SK-N-SH treated with all-trans-retinoic acid at 6 μM for 48 hours (cell line): ENCODE measurements at regions not wholly inside any gene's neighbourhood (a gene's known extent, or its start where the extent isn't known, plus 50 kb on each side); places are given as distances from the start of the nearest gene placed in this dataset.

Experiments used
- ATAC-seq: fragments of 200-7000 bp; cut with Tn5 transposase; 3 replicates; pipeline ENCODE4 v1.9.1; 2020; ENCODE audit warnings: mild to moderate bottlenecking, moderate library complexity
- ARNTL ChIP-seq: fragments of 450-650 bp; formaldehyde crosslinking; IDR thresholded peaks from 2 replicates; pipeline ENCODE4 v1.5.0; 2020; ENCODE audit warnings: low read depth, mild to moderate bottlenecking, moderate library complexity, borderline replicate concordance
- BACH2 ChIP-seq: fragments of 250-450 bp; sonication (Bioruptor Pico); IDR thresholded peaks from 2 replicates; pipeline ENCODE4 v1.9.0; 2021; ENCODE audit warnings: mild to moderate bottlenecking, borderline replicate concordance
- ESRRG ChIP-seq: fragments of 250-450 bp; sonication (Bioruptor Pico); IDR thresholded peaks from 2 replicates; pipeline ENCODE4 v1.6.1; 2021; ENCODE audit warnings: mild to moderate bottlenecking
- GLIS3 ChIP-seq: fragments of 250-450 bp; sonication (Bioruptor Pico); IDR thresholded peaks from 2 replicates; pipeline ENCODE4 v1.5.0; 2020; ENCODE audit warnings: mild to moderate bottlenecking, moderate library complexity
- ISL1 ChIP-seq: fragments of 250-450 bp; sonication (Bioruptor Pico); IDR thresholded peaks from 2 replicates; pipeline ENCODE4 v2.1.2; 2022; ENCODE audit warnings: mild to moderate bottlenecking, moderate library complexity
- OSR1 ChIP-seq: fragments of 250-450 bp; sonication (Bioruptor Pico); IDR thresholded peaks from 2 replicates; pipeline ENCODE4 v1.8.0; 2022; ENCODE audit warnings: moderate library complexity, mild to moderate bottlenecking, inconsistent platforms
- PPARA ChIP-seq: fragments of 250-450 bp; sonication (Bioruptor Pico); IDR thresholded peaks from 2 replicates; pipeline ENCODE4 v1.5.0; 2020; ENCODE audit warnings: mild to moderate bottlenecking, borderline replicate concordance
- RARB ChIP-seq: fragments of 250-450 bp; sonication (Bioruptor Pico); IDR thresholded peaks from 2 replicates; pipeline ENCODE4 v1.8.0; 2021; ENCODE audit warnings: mild to moderate bottlenecking, moderate library complexity
- SNAI2 ChIP-seq: fragments of 250-450 bp; sonication (Bioruptor Pico); IDR thresholded peaks from 2 replicates; pipeline ENCODE4 v1.5.0; 2020; ENCODE audit warnings: mild to moderate bottlenecking, moderate library complexity
- TOX ChIP-seq: fragments of 250-450 bp; sonication (Bioruptor Pico); IDR thresholded peaks from 2 replicates; pipeline ENCODE4 v1.8.0; 2021; ENCODE audit warnings: mild to moderate bottlenecking, moderate library complexity, borderline replicate concordance
- ZFP30 ChIP-seq: fragments of 450-650 bp; formaldehyde crosslinking; IDR thresholded peaks from 2 replicates; pipeline ENCODE4 v1.5.0; 2022; ENCODE audit warnings: mild to moderate bottlenecking, moderate library complexity
- ZNF70 ChIP-seq: fragments of 450-650 bp; formaldehyde crosslinking; IDR thresholded peaks from 2 replicates; pipeline ENCODE4 v1.5.0; 2020; ENCODE audit warnings: mild to moderate bottlenecking, moderate library complexity
- ZNF8 ChIP-seq: fragments of 450-650 bp; formaldehyde crosslinking; IDR thresholded peaks from 2 replicates; pipeline ENCODE4 v1.5.0; 2020; ENCODE audit warnings: mild to moderate bottlenecking, moderate library complexity
- TF ChIP-seq, protein P1 (sequence below): fragments of 250-450 bp; sonication (Bioruptor Pico); IDR thresholded peaks from 2 replicates; pipeline ENCODE4 v1.5.0; 2020; ENCODE audit warnings: mild to moderate bottlenecking, moderate library complexity
- TF ChIP-seq, protein P2 (sequence below): fragments of 250-450 bp; sonication (Bioruptor Pico); IDR thresholded peaks from 2 replicates; pipeline ENCODE4 v1.5.1; 2021; ENCODE audit warnings: mild to moderate bottlenecking, moderate library complexity
- TF ChIP-seq, protein P3 (sequence below): fragments of 250-450 bp; sonication (Bioruptor Pico); IDR thresholded peaks from 2 replicates; pipeline ENCODE4 v1.5.1; 2020; ENCODE audit warnings: low read depth, mild to moderate bottlenecking, moderate library complexity
- TF ChIP-seq, protein P4 (sequence below): fragments of 250-450 bp; sonication (Bioruptor Pico); IDR thresholded peaks from 2 replicates; pipeline ENCODE4 v1.8.0; 2020; ENCODE audit warnings: mild to moderate bottlenecking, moderate library complexity, borderline replicate concordance

DNA sequence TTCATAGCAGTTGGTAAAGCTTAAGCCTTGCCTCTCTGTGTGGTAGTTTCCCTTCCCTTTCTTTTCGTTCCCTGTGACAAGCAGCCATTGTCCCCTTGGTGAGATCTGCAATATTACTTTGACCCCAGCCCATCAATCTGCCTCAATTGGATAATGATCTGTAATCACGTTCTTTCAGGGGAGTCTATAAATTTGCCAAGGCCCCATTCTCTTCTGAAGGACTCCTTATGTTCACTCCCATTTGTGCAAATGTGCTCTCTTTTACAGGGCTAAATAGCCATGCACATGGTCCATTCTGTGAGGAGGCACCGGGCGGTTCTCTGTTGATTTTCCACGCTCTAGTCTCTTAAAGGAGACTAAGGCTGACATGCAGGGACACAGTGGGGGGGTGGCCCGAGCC, 660.4 kb upstream of the SLC35B3 start (continued):
- TF ChIP-seq, protein P1, sequence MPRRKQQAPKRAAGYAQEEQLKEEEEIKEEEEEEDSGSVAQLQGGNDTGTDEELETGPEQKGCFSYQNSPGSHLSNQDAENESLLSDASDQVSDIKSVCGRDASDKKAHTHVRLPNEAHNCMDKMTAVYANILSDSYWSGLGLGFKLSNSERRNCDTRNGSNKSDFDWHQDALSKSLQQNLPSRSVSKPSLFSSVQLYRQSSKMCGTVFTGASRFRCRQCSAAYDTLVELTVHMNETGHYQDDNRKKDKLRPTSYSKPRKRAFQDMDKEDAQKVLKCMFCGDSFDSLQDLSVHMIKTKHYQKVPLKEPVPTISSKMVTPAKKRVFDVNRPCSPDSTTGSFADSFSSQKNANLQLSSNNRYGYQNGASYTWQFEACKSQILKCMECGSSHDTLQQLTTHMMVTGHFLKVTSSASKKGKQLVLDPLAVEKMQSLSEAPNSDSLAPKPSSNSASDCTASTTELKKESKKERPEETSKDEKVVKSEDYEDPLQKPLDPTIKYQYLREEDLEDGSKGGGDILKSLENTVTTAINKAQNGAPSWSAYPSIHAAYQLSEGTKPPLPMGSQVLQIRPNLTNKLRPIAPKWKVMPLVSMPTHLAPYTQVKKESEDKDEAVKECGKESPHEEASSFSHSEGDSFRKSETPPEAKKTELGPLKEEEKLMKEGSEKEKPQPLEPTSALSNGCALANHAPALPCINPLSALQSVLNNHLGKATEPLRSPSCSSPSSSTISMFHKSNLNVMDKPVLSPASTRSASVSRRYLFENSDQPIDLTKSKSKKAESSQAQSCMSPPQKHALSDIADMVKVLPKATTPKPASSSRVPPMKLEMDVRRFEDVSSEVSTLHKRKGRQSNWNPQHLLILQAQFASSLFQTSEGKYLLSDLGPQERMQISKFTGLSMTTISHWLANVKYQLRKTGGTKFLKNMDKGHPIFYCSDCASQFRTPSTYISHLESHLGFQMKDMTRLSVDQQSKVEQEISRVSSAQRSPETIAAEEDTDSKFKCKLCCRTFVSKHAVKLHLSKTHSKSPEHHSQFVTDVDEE (CRISPR knock-in tag), result no peak
- no peak for TF ChIP-seq ISL1 (CRISPR knock-in tag)

DNA sequence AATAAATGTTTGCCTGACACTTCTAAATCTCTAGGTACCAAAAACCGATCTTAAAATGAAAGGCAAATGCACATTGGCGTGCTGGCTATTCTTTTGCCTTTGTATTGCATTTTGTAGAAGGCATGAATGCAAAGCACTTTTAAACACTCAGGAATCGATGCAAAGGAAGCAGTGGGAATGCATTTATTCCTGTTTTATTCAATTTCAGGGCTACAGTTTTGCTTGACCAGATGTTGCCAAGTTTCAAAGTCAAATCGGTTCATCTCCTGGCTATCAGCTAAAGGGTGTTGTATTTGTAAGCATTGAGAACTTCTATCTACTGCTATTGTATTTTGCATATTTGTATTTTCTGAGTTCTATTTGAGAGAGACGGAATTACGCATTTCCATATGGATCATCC, 659.8 kb upstream of the SLC35B3 start:
- TF ChIP-seq PPARA (CRISPR knock-in tag), result no peak
- no peak for TF ChIP-seq OSR1 (CRISPR knock-in tag)
- no peak for ATAC-seq

DNA sequence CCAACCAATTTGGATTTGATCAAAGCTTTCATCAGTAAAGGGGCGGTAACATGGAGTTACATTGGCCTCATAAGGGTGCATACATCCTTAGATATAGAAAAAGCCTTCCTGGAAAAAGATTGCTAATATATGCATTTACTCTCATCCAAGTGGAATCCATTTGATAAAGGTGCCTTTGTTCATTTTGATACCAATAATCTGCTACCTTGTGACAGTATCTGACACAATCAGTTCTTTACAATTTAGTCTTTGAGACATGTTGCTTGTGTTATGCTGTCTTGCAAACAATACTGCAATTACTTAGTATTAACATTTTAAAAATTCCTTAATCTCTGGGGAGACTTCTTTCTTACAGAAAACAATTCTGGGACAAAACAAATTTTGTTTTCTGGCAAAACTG, 654.4 kb upstream of the SLC35B3 start:
- ATAC-seq, result no peak
- TF ChIP-seq ZNF8, result no peak
- TF ChIP-seq, protein P1 (CRISPR knock-in tag), result no peak
- no peak for TF ChIP-seq GLIS3 (CRISPR knock-in tag)
- no peak for TF ChIP-seq PPARA (CRISPR knock-in tag)
- no peak for TF ChIP-seq OSR1 (CRISPR knock-in tag)
- TF ChIP-seq BACH2, result no peak
- TF ChIP-seq, protein P2, sequence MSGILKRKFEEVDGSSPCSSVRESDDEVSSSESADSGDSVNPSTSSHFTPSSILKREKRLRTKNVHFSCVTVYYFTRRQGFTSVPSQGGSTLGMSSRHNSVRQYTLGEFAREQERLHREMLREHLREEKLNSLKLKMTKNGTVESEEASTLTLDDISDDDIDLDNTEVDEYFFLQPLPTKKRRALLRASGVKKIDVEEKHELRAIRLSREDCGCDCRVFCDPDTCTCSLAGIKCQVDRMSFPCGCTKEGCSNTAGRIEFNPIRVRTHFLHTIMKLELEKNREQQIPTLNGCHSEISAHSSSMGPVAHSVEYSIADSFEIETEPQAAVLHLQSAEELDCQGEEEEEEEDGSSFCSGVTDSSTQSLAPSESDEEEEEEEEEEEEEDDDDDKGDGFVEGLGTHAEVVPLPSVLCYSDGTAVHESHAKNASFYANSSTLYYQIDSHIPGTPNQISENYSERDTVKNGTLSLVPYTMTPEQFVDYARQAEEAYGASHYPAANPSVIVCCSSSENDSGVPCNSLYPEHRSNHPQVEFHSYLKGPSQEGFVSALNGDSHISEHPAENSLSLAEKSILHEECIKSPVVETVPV, result no peak
- TF ChIP-seq SNAI2 (CRISPR knock-in tag), result no peak
- TF ChIP-seq, all 23 proteins: peak for 0

DNA sequence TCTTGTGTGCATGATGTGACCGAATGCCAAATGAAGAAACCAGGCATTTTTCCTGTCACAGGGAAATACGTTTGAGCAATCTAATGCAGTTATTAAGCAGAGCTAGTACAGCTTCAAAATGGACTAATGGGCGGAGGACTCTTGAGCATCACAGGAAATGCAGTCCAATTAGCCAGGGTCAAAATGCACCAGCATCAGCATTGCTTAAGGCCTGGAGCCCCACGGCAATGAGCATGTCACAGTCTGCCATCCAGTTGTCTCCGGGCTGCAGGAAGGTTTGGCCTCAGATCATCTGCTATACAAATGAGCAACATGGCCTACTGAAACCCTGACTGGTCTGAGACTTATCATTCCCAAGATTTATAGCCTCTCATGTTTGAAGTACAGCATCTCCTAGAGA, 652.1 kb upstream of the SLC35B3 start:
- ATAC-seq, result no peak
- no peak for TF ChIP-seq RARB (CRISPR knock-in tag)
- TF ChIP-seq, protein P2, result no peak
- TF ChIP-seq ZNF70 (CRISPR knock-in tag), result no peak
- no peak for TF ChIP-seq TOX (CRISPR knock-in tag)
- TF ChIP-seq ARNTL (CRISPR knock-in tag), result no peak
- no peak for TF ChIP-seq ZFP30
- no peak for TF ChIP-seq SNAI2 (CRISPR knock-in tag)
- TF ChIP-seq BACH2, result no peak
- no peak for TF ChIP-seq ISL1 (CRISPR knock-in tag)
- TF ChIP-seq, protein P3, sequence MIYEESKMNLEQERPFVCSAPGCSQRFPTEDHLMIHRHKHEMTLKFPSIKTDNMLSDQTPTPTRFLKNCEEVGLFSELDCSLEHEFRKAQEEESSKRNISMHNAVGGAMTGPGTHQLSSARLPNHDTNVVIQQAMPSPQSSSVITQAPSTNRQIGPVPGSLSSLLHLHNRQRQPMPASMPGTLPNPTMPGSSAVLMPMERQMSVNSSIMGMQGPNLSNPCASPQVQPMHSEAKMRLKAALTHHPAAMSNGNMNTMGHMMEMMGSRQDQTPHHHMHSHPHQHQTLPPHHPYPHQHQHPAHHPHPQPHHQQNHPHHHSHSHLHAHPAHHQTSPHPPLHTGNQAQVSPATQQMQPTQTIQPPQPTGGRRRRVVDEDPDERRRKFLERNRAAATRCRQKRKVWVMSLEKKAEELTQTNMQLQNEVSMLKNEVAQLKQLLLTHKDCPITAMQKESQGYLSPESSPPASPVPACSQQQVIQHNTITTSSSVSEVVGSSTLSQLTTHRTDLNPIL (CRISPR knock-in tag), result no peak
- TF ChIP-seq, protein P4, sequence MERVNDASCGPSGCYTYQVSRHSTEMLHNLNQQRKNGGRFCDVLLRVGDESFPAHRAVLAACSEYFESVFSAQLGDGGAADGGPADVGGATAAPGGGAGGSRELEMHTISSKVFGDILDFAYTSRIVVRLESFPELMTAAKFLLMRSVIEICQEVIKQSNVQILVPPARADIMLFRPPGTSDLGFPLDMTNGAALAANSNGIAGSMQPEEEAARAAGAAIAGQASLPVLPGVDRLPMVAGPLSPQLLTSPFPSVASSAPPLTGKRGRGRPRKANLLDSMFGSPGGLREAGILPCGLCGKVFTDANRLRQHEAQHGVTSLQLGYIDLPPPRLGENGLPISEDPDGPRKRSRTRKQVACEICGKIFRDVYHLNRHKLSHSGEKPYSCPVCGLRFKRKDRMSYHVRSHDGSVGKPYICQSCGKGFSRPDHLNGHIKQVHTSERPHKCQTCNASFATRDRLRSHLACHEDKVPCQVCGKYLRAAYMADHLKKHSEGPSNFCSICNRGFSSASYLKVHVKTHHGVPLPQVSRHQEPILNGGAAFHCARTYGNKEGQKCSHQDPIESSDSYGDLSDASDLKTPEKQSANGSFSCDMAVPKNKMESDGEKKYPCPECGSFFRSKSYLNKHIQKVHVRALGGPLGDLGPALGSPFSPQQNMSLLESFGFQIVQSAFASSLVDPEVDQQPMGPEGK (CRISPR knock-in tag), result no peak
- TF ChIP-seq ESRRG, result no peak
- TF ChIP-seq PPARA (CRISPR knock-in tag), result no peak
